ENCODE measurements at regions not wholly inside any gene's neighbourhood (a gene's known extent, or its start where the extent isn't known, plus 50 kb on each side); places are given as distances from the start of the nearest gene placed in this dataset.

GRCh38 chr5:63050916-63051315 is 472.3 kb downstream of the LRRC70 start:
- TF ChIP-seq CTCF (IDR thresholded peaks at IDR 0.05; ENCODE audit: poor library complexity, severe bottlenecking): no peak
- TF ChIP-seq EZH2 (IDR thresholded peaks at IDR 0.05; ENCODE audit: borderline replicate concordance, insufficient read depth, low read length, poor library complexity, severe bottlenecking): no peak
- TF ChIP-seq POLR2AphosphoS5 (IDR thresholded peaks at IDR 0.05): no peak
- TF ChIP-seq EP300 (conservative IDR thresholded peaks at IDR 0.05; ENCODE audit: poor library complexity, severe bottlenecking): no peak
